GM19395 (cell line): ENCODE measurements at regions not wholly inside any gene's neighbourhood (a gene's known extent, or its start where the extent isn't known, plus 50 kb on each side); places are given as distances from the start of the nearest gene placed in this dataset.
A peak's percentile ranks its signal among the peaks of the same experiment; 100 is the strongest.
"Not testable (repeated sequence)": the region's sequence is repeated elsewhere in the genome, so short reads cannot be mapped to it uniquely, and the experiment has no call there.

Source experiments
- ATAC-seq: cut with Tn5 transposase; IDR thresholded peaks from one replicate; pipeline ENCODE4 v1.9.1; 2021; ENCODE audit warnings: mild to moderate bottlenecking, moderate library complexity; ENCODE audit not compliant: unreplicated experiment

- no peak for ATAC-seq
These were observed 106.3 kb upstream of the FOXA2 start for GRCh38 chr20:22690616-22691179.

- peak; percentile 88 for ATAC-seq
These were observed 107.2 kb upstream of the FOXA2 start for GRCh38 chr20:22691369-22692118.

- no peak for ATAC-seq
These were observed 107.7 kb upstream of the FOXA2 start for GRCh38 chr20:22692119-22692475.

- not testable (repeated sequence) for ATAC-seq
These were observed 108.2 kb upstream of the FOXA2 start for GRCh38 chr20:22692620-22693019.

GRCh38 chr20:22696759-22697158 is 112.4 kb upstream of the FOXA2 start:
- ATAC-seq = no peak

GRCh38 chr20:22698259-22698842 is 114.0 kb upstream of the FOXA2 start:
- no peak for ATAC-seq

- no peak for ATAC-seq
These were observed 115.0 kb upstream of the FOXA2 start for GRCh38 chr20:22699396-22699795.

GRCh38 chr20:22700367-22700766 is 116.0 kb upstream of the FOXA2 start:
- no peak for ATAC-seq

- ATAC-seq = no peak
These were observed 117.4 kb upstream of the FOXA2 start for GRCh38 chr20:22701679-22702308.

GRCh38 chr20:22703843-22704242 is 119.5 kb upstream of the FOXA2 start:
- ATAC-seq = no peak

- no peak for ATAC-seq
These were observed 127.8 kb upstream of the FOXA2 start for GRCh38 chr20:22711971-22712755.

- no peak for ATAC-seq
These were observed 132.5 kb upstream of the FOXA2 start for GRCh38 chr20:22716821-22717351.

GRCh38 chr20:22717466-22717865 is 133.1 kb upstream of the FOXA2 start:
- ATAC-seq = no peak

GRCh38 chr20:22719167-22719591 is 134.8 kb upstream of the FOXA2 start:
- ATAC-seq = no peak

GRCh38 chr20:22720206-22720605 is 135.8 kb upstream of the FOXA2 start:
- ATAC-seq = no peak

- ATAC-seq = no peak
These were observed 138.4 kb upstream of the FOXA2 start for GRCh38 chr20:22722811-22723210.

GRCh38 chr20:22723659-22724058 is 139.3 kb upstream of the FOXA2 start:
- ATAC-seq = no peak

GRCh38 chr20:22728146-22728745 is 143.9 kb upstream of the FOXA2 start:
- no peak for ATAC-seq

- ATAC-seq = no peak
These were observed 144.8 kb upstream of the FOXA2 start for GRCh38 chr20:22729180-22729579.

GRCh38 chr20:22729616-22730236 is 145.4 kb upstream of the FOXA2 start:
- no peak for ATAC-seq
